Endothelial cell of umbilical vein (primary cell): ENCODE measurements at regions not wholly inside any gene's neighbourhood (a gene's known extent, or its start where the extent isn't known, plus 50 kb on each side); places are given as distances from the start of the nearest gene placed in this dataset.

ENCODE experiments used
- BruUV-seq: library from RNA; stranded (reverse); fragments of 400-500 nt; replicated peaks from 2 replicates; lab custom pipeline; 2021; lab: Mats Ljungman, UMichigan
- CTCF ChIA-PET: fragments of 300-600, 350-600 bp; sonication (Branson Sonifier 250); formaldehyde crosslinking; loops from one replicate; lab custom pipeline; 2021; ENCODE audit warnings: antibody characterized with exemption, inconsistent platforms; lab: Charles Lee
- POLR2A ChIA-PET: fragments of 300-600, 350-600 bp; sonication (Branson Sonifier 250); formaldehyde crosslinking; loops from one replicate; lab custom pipeline; 2021; ENCODE audit warnings: antibody characterized with exemption, inconsistent platforms; lab: Charles Lee
- DNase-seq: peaks from one replicate; pipeline ENCODE4 v3.0.0-alpha.2; 2011; ENCODE audit warnings: low read depth, low spot score
- FAIRE-seq: peaks from 2 replicates; lab custom pipeline; 2011; peaks lifted over from hg19 to GRCh38; lab: Jason Lieb, UNC
- H2AFZ ChIP-seq: 2 replicates; pipeline ENCODE4 v1.6.0; 2012; ENCODE audit warnings: low read depth, low read length, control low read depth, inconsistent platforms
- H3K27ac ChIP-seq: 2 replicates; pipeline ENCODE4 v1.5.1; 2011; ENCODE audit warnings: low read depth, mild to moderate bottlenecking, control low read depth, low read length, moderate library complexity; ENCODE audit not compliant: insufficient read depth
- H3K27me3 ChIP-seq, 2 experiments: 2 replicates each; pipeline versions ENCODE4 v1.6.0 to v1.6.1; 2011; ENCODE audit warnings: low read length in 2 of 2, mixed read lengths in 1 of 2; ENCODE audit not compliant: control insufficient read depth in 2 of 2, insufficient read depth in 2 of 2
- H3K36me3 ChIP-seq, 2 experiments: 2 replicates in 1 of 2; 3 replicates in 1 of 2; pipeline ENCODE4 v1.5.1; 2011; ENCODE audit warnings: low read length in 2 of 2, mild to moderate bottlenecking in 1 of 2, moderate library complexity in 1 of 2; ENCODE audit not compliant: control insufficient read depth in 2 of 2, insufficient read depth in 2 of 2; ENCODE audit errors: extremely low read depth in 1 of 2
- H3K4me1 ChIP-seq: 3 replicates; pipeline ENCODE4 v1.5.1; 2011; ENCODE audit warnings: mild to moderate bottlenecking, low read length; ENCODE audit not compliant: control insufficient read depth, insufficient read depth; ENCODE audit errors: extremely low read depth
- H3K4me2 ChIP-seq: 2 replicates; pipeline ENCODE4 v1.6.1; 2011; ENCODE audit warnings: low read length, control low read depth, mixed read lengths; ENCODE audit not compliant: insufficient read depth
- H3K4me3 ChIP-seq, 3 experiments: fragments of 200-600 bp in 1 of 3; sonication (generic), shearing (Covaris generic) in 1 of 3; replicated peaks in 1 of 3; 2 replicates each; pipeline ENCODE4 v1.5.1; 2011 to 2016; ENCODE audit warnings: control low read depth in 3 of 3, low read length in 3 of 3, mild to moderate bottlenecking in 2 of 3, inconsistent platforms in 1 of 3, low read depth in 1 of 3, moderate library complexity in 1 of 3; ENCODE audit not compliant: insufficient read depth in 1 of 3
- H3K79me2 ChIP-seq: 2 replicates; pipeline ENCODE4 v1.6.0; 2012; ENCODE audit warnings: low read length, inconsistent platforms; ENCODE audit not compliant: control insufficient read depth, insufficient read depth
- H3K9ac ChIP-seq: replicated peaks from 2 replicates; pipeline ENCODE3; 2011; ENCODE audit warnings: low read length, control low read depth; ENCODE audit not compliant: insufficient read depth; ENCODE audit errors: extremely low read depth
- H3K9me1 ChIP-seq: replicated peaks from 3 replicates; pipeline ENCODE4 v1.6.0; 2011; ENCODE audit warnings: mild to moderate bottlenecking, low read length; ENCODE audit not compliant: control insufficient read depth, insufficient read depth; ENCODE audit errors: extremely low read depth
- H3K9me3 ChIP-seq: replicated peaks from 2 replicates; pipeline ENCODE4 v1.5.1; 2012; ENCODE audit warnings: low read length, inconsistent platforms; ENCODE audit not compliant: control insufficient read depth, insufficient read depth
- H4K20me1 ChIP-seq: replicated peaks from 2 replicates; pipeline ENCODE3; 2011; ENCODE audit warnings: mild to moderate bottlenecking, low read length; ENCODE audit not compliant: control insufficient read depth, insufficient read depth; ENCODE audit errors: extremely low read depth
- EZH2 ChIP-seq: IDR thresholded peaks from 2 replicates; pipeline ENCODE4 v1.6.1; 2012; ENCODE audit warnings: borderline replicate concordance, low read depth, mild to moderate bottlenecking, moderate library complexity, low read length, inconsistent platforms; ENCODE audit not compliant: severe bottlenecking
- FOS ChIP-seq: IDR thresholded peaks from 2 replicates; pipeline ENCODE4 v1.6.1; 2011; ENCODE audit warnings: mild to moderate bottlenecking, low read length, moderate library complexity, borderline replicate concordance; ENCODE audit not compliant: insufficient read depth
- GATA2 ChIP-seq: IDR thresholded peaks from 2 replicates; pipeline ENCODE4 v1.7.0; 2011; ENCODE audit warnings: low read depth, mild to moderate bottlenecking, moderate library complexity, mixed read lengths, low read length; ENCODE audit not compliant: insufficient read length, insufficient read depth
- JUN ChIP-seq: IDR thresholded peaks from 2 replicates; pipeline ENCODE4 v1.6.1; 2011; ENCODE audit warnings: borderline replicate concordance, low read depth; ENCODE audit not compliant: insufficient read length, insufficient read depth
- MYC ChIP-seq: IDR thresholded peaks from one replicate; pipeline ENCODE4 v1.6.1; 2011; ENCODE audit warnings: mild to moderate bottlenecking, low read depth, low read length
- POLR2A ChIP-seq: IDR thresholded peaks from 2 replicates; pipeline ENCODE4 v1.6.1; 2012; ENCODE audit warnings: low read depth, mild to moderate bottlenecking, control low read depth, low read length
- POLR2AphosphoS5 ChIP-seq: IDR thresholded peaks from 2 replicates; pipeline ENCODE4 v1.6.1; 2012; ENCODE audit warnings: low read depth, mild to moderate bottlenecking, control low read depth, low read length, moderate library complexity; ENCODE audit not compliant: insufficient read depth
- dilution Hi-C: fragments of 300-500 bp; cut with MboI; formaldehyde crosslinking; loops from one replicate; pipeline ENCODE4 v1.15.0; 2019; ENCODE audit warnings: low sequenced_read_pairs; ENCODE audit not compliant: extremely low pct_ligation_motif_present
- intact Hi-C: fragments of 100-400 bp; cut with micrococcal nuclease; formaldehyde crosslinking; loops from one replicate; pipeline ENCODE4 v1.10.0; 2022
- TF ChIP-seq, protein P1 (sequence below): IDR thresholded peaks from 2 replicates; pipeline ENCODE4 v1.6.1; 2011; ENCODE audit not compliant: insufficient read depth, insufficient read length
- TF ChIP-seq, protein P2 (sequence below), 2 donors: IDR thresholded peaks; 1 replicate in 1 of 2; 2 replicates in 1 of 2; pipeline ENCODE4 v1.5.1; 2011; ENCODE audit warnings: low read length in 2 of 2, mild to moderate bottlenecking in 2 of 2, moderate library complexity in 2 of 2, control low read depth in 1 of 2, inconsistent platforms in 1 of 2, low read depth in 1 of 2; ENCODE audit not compliant: insufficient read depth in 1 of 2; ENCODE audit errors: extremely low read depth in 1 of 2

DNA sequence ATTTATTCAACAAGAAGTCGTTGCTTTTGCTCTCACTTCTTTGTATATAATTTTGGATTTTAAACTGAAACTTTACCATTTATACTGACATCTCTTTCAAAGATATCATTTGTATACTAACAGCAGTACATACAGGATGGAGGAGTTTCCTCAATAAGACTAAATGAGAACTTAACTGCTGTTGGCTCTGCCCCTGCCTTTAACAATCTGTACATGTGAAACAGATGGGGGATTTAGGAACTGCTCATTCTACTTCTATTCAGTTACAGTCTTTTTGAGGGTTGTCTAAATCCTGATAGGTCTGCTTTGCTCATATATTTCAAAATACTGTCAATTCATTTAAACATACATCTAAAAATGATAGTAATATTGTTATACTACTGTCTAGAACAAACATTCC lies 663.2 kb downstream of the ADGRL2 start:
- BruUV-seq = no TSS peak
- no peaks in the 10 kb centered on the region for H4K20me1 ChIP-seq
- FAIRE-seq (no peak), DNase-seq (no peak)
- no peak overlapping the region for H3K4me2 ChIP-seq
- H3K27me3 ChIP-seq = no peaks in the 10 kb centered on the region
- no peaks in the 10 kb centered on the region for H3K9me1 ChIP-seq
- H2AFZ ChIP-seq = no peak overlapping the region
- no peak overlapping the region for H3K27ac ChIP-seq
- no peaks in the 10 kb centered on the region for H3K9me3 ChIP-seq
- POLR2A ChIA-PET = no interaction called here
- no peaks in the 10 kb centered on the region for H3K36me3 ChIP-seq
- CTCF ChIA-PET = no interaction called here
- no peak overlapping the region for H3K4me3 ChIP-seq
- H3K4me1 ChIP-seq = no peaks in the 10 kb centered on the region
- no peaks in the 10 kb centered on the region for H3K79me2 ChIP-seq
- intact Hi-C loops = no loop called here
- dilution Hi-C loops = no loop called here
- no peak overlapping the region for H3K9ac ChIP-seq
- TF ChIP-seq MYC (no peak), POLR2AphosphoS5 (no peak), POLR2A (no peak), EZH2 (no peak), JUN (no peak), GATA2 (no peak), FOS (no peak)
- TF ChIP-seq, protein P1, sequence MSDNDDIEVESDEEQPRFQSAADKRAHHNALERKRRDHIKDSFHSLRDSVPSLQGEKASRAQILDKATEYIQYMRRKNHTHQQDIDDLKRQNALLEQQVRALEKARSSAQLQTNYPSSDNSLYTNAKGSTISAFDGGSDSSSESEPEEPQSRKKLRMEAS = no peak
- TF ChIP-seq, protein P2, sequence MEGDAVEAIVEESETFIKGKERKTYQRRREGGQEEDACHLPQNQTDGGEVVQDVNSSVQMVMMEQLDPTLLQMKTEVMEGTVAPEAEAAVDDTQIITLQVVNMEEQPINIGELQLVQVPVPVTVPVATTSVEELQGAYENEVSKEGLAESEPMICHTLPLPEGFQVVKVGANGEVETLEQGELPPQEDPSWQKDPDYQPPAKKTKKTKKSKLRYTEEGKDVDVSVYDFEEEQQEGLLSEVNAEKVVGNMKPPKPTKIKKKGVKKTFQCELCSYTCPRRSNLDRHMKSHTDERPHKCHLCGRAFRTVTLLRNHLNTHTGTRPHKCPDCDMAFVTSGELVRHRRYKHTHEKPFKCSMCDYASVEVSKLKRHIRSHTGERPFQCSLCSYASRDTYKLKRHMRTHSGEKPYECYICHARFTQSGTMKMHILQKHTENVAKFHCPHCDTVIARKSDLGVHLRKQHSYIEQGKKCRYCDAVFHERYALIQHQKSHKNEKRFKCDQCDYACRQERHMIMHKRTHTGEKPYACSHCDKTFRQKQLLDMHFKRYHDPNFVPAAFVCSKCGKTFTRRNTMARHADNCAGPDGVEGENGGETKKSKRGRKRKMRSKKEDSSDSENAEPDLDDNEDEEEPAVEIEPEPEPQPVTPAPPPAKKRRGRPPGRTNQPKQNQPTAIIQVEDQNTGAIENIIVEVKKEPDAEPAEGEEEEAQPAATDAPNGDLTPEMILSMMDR (IDR thresholded peaks at IDR 0.05; ENCODE audit: extremely low read depth in 1 of 2, insufficient read depth in 1 of 2, low read depth in 1 of 2, low read length in 2 of 2) = no peak
